ENCODE measurements at regions not wholly inside any gene's neighbourhood (a gene's known extent, or its start where the extent isn't known, plus 50 kb on each side); places are given as distances from the start of the nearest gene placed in this dataset.

- no peak for DNase-seq
Measured at GRCh38 chr4:101563126-101563525, 215.8 kb upstream of the PPP3CA start.

GRCh38 chr4:101556842-101557241 is 209.5 kb upstream of the PPP3CA start:
- no peak for DNase-seq

- DNase-seq: no peak
Measured at GRCh38 chr4:101555341-101555880, 208.1 kb upstream of the PPP3CA start.

- DNase-seq: no peak
Measured at GRCh38 chr4:101540336-101540735, 193.0 kb upstream of the PPP3CA start.

- no peak for DNase-seq
Measured at GRCh38 chr4:101528526-101528925, 181.2 kb upstream of the PPP3CA start.

- DNase-seq: no peak
Measured at GRCh38 chr4:101527188-101527587, 179.9 kb upstream of the PPP3CA start.

GRCh38 chr4:101515566-101515965 is 168.2 kb upstream of the PPP3CA start:
- DNase-seq: no peak

- DNase-seq: no peak
Measured at GRCh38 chr4:101515099-101515498, 167.8 kb upstream of the PPP3CA start.

GRCh38 chr4:101512416-101512815 is 165.1 kb upstream of the PPP3CA start:
- no peak for DNase-seq

GRCh38 chr4:101501421-101501820 is 154.1 kb upstream of the PPP3CA start:
- no peak for DNase-seq

- DNase-seq: no peak
Measured at GRCh38 chr4:101500742-101501141, 153.4 kb upstream of the PPP3CA start.

- DNase-seq: no peak
Measured at GRCh38 chr4:101475246-101475645, 127.9 kb upstream of the PPP3CA start.

- no peak for DNase-seq
Measured at GRCh38 chr4:101471201-101471600, 123.9 kb upstream of the PPP3CA start.

GRCh38 chr4:101464596-101464995 is 117.3 kb upstream of the PPP3CA start:
- no peak for DNase-seq

- no peak for DNase-seq
Measured at GRCh38 chr4:101458914-101459313, 111.6 kb upstream of the PPP3CA start.

- DNase-seq: no peak
Measured at GRCh38 chr4:101458473-101458872, 111.1 kb upstream of the PPP3CA start.

- no peak for DNase-seq
Measured at GRCh38 chr4:101451086-101451485, 103.8 kb upstream of the PPP3CA start.

- DNase-seq: no peak
Measured at GRCh38 chr4:101441446-101441845, 94.1 kb upstream of the PPP3CA start.

GRCh38 chr4:101439926-101440325 is 92.6 kb upstream of the PPP3CA start:
- no peak for DNase-seq

GRCh38 chr4:101421386-101421785 is 74.1 kb upstream of the PPP3CA start:
- DNase-seq: no peak

- DNase-seq: no peak
Measured at GRCh38 chr4:101420661-101421060, 73.3 kb upstream of the PPP3CA start.

- DNase-seq: peak; percentile 72
Measured at GRCh38 chr4:101419336-101420135, 72.2 kb upstream of the PPP3CA start.

- no peak for DNase-seq
Measured at GRCh38 chr4:101418466-101418865, 71.1 kb upstream of the PPP3CA start.

- no peak for DNase-seq
Measured at GRCh38 chr4:101418055-101418454, 70.7 kb upstream of the PPP3CA start.

- DNase-seq: no peak
Measured at GRCh38 chr4:101417046-101417445, 69.7 kb upstream of the PPP3CA start.
